Left cardiac atrium (tissue), 4 donors: ENCODE measurements at regions not wholly inside any gene's neighbourhood (a gene's known extent, or its start where the extent isn't known, plus 50 kb on each side); places are given as distances from the start of the nearest gene placed in this dataset.

Experiments
- ATAC-seq, 2 donors: fragments of 200-7000 bp; cut with Tn5 transposase; one replicate each; pipeline ENCODE4 v1.9.1; 2020; ENCODE audit warnings: mild to moderate bottlenecking in 2 of 2, moderate library complexity in 2 of 2
- DNase-seq: peaks from one replicate; pipeline ENCODE4 v3.0.0-alpha.2; 2020
- intact Hi-C, 2 donors: fragments of 100-400 bp; cut with DNase I; formaldehyde crosslinking; loops; one replicate each; pipeline versions ENCODE4 v1.14.1 to v1.15.1; 2022 to 2023
- donor health status: DM: no; HTN: yes; CAD: no.
- donor health status: DM: no; HTN: yes; CAD: no; lungs with severe emphysema.
- donor health status: DM: yes; HTN: yes; CAD: no.
- donor health status: Dilated cardiomyopathy.

DNA sequence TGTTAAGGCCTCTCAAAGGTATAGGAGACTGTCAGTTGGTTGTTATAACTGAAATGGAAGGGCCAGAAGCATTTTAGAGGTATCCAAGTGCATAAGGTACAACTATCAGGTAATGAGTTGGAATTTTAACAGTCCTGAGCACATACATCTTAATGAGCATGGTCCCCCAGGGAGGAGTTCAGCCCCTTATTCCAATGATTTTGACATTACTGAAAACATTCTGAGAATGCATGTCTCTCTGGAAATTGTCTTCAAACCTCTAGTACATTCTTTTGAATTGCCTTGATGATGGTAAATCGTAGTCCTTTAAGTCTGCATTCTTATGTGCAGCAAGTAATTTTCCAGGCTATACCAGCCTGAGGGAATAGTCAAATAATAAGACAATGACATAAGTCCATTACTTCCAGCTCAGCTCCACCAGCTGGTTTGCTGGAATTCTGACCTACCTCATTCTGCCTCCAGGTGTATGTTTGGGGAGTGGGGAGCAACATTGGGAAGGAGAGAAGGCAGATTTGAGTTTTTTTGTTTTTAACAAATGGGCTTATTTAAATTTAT lies 239.2 kb downstream of the MSRB3 start:
- ATAC-seq (no peak), DNase-seq (no peak)
- intact Hi-C loops = no loop called here

DNA sequence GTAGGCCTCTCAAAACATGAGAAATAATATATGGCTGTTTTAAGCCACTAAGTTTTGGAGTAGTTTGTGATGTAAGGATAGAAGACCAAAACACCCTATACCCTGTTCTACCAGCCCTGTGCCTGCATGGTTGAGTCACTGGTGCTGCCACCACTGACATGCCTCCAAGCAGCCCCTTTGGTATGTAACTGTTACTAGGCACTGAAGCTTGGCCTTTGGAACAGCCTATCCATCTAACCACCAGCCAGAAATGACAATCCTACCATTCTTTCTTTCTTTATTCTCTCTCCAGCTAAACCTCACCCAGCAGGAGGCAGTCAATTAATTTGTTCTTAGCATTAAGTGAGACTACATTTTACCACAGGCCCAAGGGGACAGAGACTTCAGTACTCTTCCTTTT lies 240.3 kb downstream of the MSRB3 start:
- intact Hi-C loops = no loop called here
- ATAC-seq (no peak), DNase-seq (no peak)

DNA sequence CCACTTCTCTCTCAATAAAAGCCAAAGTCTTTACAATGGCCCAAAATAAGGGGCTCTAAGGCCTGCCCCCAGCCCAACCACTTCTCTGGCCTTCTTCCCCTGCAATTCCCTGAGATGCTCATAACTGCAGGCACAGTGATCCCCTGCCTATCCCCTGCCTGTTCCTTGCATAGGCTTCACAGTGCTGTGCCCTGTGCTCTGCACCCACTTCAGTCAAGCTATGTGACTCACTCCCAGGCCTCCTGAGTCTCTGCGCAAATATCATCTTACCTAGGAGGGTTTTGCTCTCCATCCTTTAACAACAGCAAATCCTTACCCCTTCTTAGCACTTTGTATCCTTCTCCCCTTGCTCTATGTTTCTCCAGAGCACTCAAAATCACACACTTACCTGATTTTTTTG lies 242.2 kb downstream of the MSRB3 start:
- intact Hi-C loops = no loop called here
- ATAC-seq (no peak), DNase-seq (no peak)

DNA sequence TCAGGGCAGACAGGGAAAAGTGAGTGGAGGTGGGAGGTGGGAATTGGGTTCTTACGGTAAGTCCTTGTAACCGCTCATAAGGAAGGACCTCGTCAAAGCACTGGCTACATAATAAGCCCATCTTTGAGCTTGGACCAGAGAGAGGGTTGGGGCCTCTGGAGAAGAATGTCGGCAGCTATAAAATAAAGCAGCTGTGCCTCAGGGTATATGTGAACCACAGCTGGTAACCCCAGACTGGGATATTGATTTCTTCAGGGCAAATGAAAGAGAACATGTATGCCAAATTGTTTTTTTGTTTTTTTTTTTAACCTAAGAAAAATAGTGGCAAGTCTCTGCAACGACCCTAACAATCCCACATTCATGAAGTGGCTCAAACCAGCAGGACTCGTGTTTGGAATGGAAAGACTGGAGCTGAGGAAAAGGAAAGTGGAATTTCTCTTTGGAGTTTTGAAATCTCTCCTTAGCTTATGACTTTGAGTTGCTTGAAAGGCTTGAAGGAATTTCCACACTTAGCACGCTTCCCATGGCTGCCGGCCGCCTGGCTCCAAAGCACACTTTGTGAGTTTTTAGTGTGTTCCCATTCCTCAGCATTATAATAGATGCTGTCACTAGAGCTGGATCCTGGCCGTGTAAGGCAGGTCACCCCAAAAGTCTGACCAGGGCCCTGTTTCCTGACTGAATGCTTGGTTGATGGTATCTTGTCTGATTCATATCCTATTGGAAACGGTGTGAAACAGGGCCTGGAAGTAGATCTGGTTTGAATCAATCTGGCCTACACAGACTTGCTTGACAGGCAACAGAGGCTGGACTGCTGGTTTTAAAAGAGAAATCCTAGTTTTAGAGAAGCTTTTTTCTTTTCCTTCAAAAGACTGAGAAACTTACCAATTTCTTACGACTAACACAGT lies 244.7 kb downstream of the MSRB3 start:
- ATAC-seq (no peak), DNase-seq (no peak)
- intact Hi-C loops = no loop called here

DNA sequence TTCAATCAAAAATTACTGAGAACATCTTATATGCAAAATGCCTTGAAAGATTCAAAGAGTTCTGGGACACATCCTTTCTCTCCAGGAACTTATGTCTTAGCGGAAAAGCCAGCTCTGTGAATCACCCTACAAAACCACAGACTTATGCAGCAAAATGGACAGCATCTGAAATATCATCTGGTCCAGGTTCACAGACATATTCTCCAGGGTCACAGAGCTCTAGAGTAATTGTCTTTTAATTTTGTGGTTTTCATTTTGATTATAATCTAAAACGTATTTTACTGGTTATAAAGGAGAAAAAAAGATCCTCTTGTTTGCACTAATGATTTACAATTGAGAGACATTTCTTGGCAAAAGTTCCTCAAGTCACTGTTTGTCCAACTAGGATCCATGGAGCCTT lies 246.2 kb downstream of the MSRB3 start:
- intact Hi-C loops = no loop called here
- ATAC-seq = no peak

DNA sequence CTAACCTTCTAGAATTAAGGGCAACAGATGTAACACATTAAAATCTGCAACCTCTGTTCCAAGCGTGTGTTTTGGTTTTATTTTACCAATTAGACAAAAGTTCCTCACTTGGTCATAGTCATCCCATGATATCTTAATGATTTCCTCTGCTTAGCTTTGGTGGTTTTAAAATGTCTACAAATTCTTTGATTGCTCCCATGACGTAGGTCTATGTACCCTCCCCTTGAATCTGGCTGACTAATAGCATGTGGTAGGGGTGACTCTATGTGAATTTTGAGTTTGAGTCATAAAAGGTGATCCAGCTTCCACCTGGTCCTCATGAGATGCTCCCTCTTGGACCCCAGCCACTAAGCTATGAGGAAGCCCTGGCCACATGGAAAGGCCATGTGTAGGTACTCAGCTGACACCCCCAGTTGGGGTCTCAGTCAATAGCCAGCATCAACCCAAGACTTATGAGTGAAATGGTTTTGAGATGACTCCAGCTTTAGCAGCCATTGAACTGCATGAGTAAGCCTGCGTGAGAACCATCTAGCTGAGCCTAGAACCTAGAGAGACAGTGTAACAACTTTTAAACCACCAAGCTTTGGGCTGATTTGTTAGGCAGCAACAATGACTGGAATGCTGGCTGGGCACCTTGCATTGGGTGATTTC lies 247.1 kb downstream of the MSRB3 start:
- intact Hi-C loops = no loop called here
- ATAC-seq = no peak
- DNase-seq = no peak

More for the DNA sequence above, 246.2 kb downstream of the MSRB3 start:
- no peak for DNase-seq

DNA sequence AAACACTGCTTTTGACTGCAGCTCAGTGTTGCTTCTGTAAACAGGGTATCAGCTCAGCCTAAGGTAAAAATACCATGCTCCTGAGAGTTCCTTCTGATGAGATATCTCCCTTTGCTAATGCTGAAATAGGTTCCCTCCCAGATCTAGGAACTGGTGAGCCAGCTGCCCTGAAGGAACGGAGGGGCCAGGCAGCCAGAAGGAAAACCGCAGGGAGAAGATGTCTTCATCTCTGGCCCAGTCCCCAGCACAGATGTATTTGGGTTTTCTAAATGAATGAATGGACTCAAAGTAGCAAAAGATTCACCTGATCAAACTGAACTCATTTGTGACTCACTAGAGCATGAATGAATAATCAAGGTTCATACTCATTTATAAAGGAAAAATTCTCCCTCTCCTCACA lies 247.8 kb downstream of the MSRB3 start:
- intact Hi-C loops = no loop called here
- ATAC-seq (no peak), DNase-seq (no peak)

DNA sequence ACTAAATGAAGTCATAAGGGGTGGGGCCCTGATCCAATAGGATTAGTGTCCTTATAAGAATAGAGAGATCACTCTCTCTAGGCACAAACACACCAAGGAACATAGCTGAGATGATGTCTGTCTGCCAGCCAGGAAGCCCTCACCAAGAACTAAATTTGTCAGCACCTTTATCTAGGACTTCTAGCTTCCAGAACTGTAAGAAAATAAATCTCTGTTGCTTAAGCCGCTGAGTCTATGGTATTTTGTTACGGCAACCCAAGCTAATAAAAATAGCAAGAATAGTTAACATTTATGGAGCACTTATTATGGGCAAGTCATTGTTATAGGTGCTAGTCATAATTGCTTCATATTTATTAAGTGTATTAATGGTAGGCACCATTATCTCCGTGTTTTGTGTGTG lies 249.6 kb downstream of the MSRB3 start:
- ATAC-seq = no peak
- DNase-seq = no peak
- intact Hi-C loops = no loop called here

DNA sequence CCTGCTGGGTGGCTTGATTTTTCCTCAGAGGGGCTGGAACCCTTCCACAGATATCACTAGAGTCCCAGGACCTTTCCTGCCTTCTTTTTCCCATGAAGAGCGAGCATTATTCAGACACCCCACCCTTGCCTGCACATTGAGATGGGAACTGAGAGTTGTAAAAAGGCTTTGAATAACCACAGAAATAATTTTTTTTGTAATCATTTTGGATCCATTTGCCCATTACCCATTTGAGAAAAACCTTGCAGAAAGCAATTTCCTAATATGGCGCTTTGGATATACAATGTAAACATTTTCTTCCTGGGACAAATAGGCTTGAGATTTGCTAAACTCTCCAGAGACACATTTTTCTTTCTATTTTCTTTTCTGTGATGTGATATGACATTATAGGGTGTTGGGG lies 250.6 kb downstream of the MSRB3 start:
- no peak for ATAC-seq

DNA sequence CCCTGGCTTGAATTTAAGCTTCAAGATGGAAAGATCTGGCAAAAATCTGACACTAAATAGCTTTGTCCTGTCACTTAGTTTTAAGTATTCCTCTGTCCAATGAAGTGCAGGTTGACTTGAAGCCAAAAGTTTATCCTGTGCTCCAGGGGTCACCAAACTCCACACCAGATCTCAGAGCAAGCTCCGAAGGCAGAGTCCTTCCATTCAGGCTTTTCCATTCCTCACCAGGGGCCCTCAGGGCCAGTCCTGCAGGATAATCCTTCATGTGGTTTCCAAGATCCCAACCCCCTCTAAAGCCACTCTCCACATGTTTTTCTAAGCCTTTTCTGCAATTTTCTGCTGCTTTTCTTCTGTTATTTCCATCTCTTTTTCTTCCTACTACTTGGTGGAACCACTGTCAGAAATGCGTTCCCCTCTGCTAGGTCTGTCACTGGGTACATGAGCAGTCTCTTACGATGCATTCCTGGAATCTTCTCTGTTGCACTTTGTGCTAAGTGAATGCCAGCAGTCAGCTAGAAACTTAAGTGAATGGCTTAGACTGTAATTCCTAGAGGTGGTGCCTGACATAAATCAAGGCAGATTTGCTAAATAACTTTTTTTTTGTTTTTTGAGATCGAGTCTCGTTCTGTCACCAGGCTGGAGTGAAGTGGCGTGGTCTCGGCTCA lies 251.4 kb downstream of the MSRB3 start:
- intact Hi-C loops = no loop called here
- DNase-seq (no peak), ATAC-seq (no peak)

More for the DNA sequence above, 250.6 kb downstream of the MSRB3 start:
- intact Hi-C loops = no loop called here
- DNase-seq = no peak

DNA sequence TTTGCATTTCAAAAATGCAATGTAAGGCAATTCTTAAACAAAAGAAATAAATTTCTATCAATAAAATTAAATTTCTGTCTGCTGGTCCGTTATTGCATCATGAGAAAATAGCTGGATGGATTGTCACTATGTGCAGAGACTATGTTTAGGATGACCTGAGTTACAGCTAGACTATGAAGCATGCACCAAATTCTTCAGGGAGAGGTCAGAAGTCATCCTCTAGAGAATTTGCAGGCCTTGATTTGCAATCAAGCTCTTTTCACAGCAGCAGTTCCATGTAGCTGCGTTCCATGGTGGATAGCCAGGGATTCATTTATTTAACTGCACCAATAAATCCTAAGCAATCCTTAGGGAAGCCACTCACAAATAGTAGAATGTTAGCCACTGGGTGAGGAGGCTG lies 253.7 kb downstream of the MSRB3 start:
- intact Hi-C loops = no loop called here
- no peak for ATAC-seq

DNA sequence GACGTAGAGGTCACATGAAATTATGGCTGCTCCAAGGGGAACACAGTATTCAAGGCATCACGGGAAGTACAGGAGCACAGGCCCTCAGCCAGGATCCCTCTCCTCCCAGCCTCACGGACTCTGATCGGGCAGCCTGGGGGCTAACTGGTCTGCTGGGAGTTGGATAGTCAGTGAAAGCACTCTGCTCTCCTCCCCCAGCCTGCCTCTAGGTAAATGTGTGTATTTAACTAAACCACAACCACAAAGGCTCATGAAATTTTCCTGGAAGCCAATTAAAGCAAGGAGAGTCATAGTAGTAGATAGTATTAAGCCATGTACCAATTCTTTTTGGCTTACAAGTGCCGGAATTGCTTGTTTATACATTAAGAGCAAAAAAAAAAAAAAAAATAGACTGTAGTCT lies 254.3 kb downstream of the MSRB3 start:
- no peak for ATAC-seq
- intact Hi-C loops = no loop called here
- DNase-seq = no peak

More for the DNA sequence above, 253.7 kb downstream of the MSRB3 start:
- DNase-seq = no peak

DNA sequence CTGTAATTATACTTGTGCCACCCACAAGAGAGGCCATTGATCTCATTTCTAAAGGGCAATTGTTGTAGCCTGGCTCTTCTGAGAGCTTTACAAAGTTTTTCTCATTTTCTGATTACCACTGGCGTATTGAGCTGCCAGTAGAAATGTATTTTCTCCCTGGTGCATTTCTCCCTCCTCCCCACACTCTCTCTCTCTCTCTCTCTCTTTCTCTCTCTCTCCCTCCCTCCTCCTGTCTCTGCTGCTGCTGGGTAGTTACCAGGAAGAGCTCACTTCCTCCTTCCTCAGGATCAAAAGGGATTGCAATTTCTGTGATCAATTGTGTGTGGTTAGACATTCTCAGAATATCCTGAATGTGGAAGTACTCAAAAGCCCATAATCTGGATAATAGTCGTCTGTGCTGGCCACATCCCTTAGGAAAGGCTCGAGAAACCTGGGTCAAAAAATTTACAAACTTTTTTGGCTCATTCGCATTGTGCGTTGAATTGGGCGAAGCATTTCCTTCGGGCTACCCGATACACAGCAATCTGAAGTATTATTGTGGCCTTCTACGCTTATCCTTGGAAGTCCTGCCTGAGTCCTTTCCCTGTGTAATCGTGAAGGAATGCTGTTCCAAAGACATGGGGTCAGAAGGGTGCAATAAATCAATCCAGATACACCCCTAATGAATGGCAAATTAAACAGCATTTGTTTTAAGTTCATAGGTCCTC lies 254.8 kb downstream of the MSRB3 start:
- intact Hi-C loops = no loop called here
- no peak for ATAC-seq

DNA sequence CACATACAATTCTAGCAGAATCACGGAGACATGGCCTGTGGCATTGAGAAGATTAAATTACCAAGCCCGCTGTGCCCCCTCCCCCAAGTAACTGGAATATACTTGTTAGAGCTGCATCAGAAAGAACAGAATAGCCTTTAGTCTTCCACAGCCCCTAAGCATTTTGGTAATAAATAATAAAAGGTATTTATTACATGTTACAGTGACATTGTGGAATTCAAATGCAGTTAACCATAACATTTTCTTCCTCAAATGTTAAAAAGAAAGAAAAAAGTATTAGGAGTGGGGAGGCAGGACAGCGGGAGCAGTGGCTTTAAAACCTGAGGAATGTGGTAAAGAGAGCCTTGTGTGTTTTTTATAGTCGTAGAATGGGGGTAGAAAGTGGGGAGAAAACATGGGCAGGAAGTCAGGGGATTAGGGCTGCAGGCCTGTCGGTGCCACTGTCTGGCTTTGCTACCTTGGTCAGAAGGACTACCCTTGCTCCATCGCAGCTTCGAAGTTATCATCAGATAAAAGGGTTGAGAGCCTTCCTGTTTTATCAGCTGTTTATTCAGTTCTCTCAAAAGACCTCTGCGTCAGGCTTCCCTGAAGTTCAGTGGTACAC lies 255.9 kb downstream of the MSRB3 start:
- ATAC-seq (no peak), DNase-seq (no peak)
- intact Hi-C loops = no loop called here

More for the DNA sequence above, 254.8 kb downstream of the MSRB3 start:
- no peak for DNase-seq

DNA sequence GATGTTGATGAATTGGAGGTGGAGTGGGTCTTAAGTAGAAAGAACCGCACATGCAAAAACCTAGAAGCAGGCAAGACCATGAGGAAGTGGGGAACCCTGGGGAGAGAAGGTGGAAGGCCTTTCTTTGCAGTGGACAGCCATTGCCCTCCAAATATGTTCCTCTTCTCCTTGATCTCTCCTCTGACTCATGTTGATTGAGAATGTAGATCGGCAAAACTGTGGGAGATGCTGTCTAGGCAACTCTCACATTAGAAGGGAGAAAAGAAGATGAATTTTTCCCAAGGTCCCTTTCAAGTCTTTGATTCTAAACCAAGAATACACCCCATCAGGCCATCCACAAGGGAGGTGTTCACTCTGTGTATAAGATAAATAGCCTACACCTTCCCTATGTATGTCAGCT lies 257.5 kb downstream of the MSRB3 start:
- DNase-seq (no peak), ATAC-seq (no peak)
- intact Hi-C loops = no loop called here

DNA sequence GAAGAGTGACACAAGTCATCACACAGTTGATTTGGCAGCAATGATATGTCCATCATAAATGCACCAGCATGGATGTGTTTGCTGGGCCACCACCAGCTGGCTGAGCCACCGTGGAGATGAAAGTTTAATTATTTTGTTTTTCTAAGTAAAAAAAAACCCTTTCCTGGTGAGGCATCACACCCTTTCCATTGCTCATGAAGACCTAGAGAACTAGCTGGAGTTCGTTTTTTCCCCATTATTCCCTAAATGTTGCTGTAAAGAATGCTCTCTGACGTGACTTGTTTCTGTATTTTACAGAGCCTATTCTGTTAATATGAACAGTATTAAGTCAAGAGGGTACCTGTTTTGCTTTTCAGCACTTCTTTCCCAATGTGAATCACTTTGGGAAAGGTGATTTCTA lies 257.9 kb downstream of the MSRB3 start:
- intact Hi-C loops = no loop called here
- no peak for ATAC-seq
- DNase-seq = no peak

DNA sequence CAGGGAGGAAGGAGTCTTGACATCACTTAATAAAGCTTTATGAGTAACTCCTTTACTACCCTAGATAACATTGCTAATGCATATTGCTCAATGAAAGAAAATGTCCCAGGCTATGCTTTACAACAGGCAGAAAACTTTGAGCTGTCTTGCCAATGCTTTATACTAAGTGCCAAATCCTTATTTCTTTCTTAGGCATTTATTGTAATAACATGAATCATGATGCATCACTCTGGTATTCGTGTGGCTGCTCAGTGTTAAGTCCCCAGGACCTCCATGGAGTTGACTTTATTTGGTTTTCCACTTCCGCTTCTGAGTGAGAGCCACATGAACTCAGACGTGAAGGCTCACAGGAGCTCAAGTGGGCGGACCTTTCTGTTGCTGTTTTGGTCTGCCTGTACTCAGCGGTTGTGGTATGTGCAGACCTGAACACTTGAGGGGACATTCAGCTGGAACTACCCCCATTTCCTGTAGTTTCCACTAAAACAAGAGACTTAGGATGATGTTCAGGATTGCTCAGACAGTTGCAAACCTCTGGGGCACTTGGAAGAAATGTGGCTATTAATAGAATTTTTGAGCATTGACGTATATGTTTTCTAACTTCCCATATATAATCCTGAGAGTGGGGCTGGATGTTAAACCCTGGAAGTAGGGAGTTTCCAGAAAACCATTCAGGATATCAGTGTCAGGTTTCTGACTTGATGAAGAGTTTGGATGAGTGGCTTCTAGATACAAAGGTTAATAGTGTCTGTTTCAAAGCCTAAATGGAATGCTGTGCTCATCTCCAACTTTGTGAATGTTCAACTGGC lies 258.6 kb downstream of the MSRB3 start:
- peak; percentile 61 to 92 for ATAC-seq

DNA sequence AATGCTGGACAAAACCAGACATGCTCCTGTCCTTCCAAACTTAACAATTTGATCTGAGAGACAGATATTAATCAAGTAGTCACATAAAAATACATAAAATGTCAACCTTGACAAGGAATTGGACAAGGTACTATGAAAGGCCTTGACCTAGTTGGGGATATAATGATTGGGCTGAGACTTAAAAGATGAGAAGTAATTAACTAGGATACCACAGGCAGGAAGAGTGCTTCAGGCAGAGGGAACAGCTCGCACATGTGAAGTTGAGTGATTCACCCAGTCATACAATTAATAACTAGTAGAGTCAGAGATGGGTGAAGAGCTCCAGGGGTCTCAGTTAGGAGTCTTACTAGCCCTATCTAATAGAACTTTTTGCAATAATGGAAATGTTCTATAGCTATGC lies 259.5 kb downstream of the MSRB3 start:
- ATAC-seq = no peak
- no peak for DNase-seq
- intact Hi-C loops = no loop called here

More for the DNA sequence above, 258.6 kb downstream of the MSRB3 start:
- intact Hi-C loops = no loop called here
- DNase-seq = no peak
